SK-N-SH (cell line): ENCODE measurements at regions not wholly inside any gene's neighbourhood (a gene's known extent, or its start where the extent isn't known, plus 50 kb on each side); places are given as distances from the start of the nearest gene placed in this dataset.

ENCODE experiments used
- CTCF ChIA-PET: fragments of 300-600, 350-600 bp; formaldehyde crosslinking; extraction: SDS; loops from one replicate; lab custom pipeline; 2021; lab: Yijun Ruan, JAX
- POLR2A ChIA-PET: fragments of 350-600 bp; sonication (Branson Sonifier 250); formaldehyde crosslinking; extraction: SDS; loops from one replicate; lab custom pipeline; 2020; ENCODE audit warnings: antibody characterized with exemption, inconsistent platforms; lab: Yijun Ruan, JAX
- DNase-seq: peaks from one replicate; pipeline ENCODE4 v3.0.0; 2012
- H2AFZ ChIP-seq: fragments of 200-600 bp; sonication (generic); 2 replicates; pipeline ENCODE4 v1.8.1; 2016; ENCODE audit warnings: antibody characterized with exemption, mild to moderate bottlenecking, low read depth
- H3F3A ChIP-seq: fragments of 200-600 bp; sonication (generic); replicated peaks from 2 replicates; pipeline ENCODE3; 2016; ENCODE audit warnings: antibody characterized with exemption, mild to moderate bottlenecking; ENCODE audit not compliant: insufficient read depth
- H3K27ac ChIP-seq, 2 experiments: fragments of 200-500 bp in 1 of 2; fragments of 200-600 bp in 1 of 2; sonication (Bioruptor generic) in 1 of 2; sonication (generic), shearing (Covaris generic) in 1 of 2; 2 replicates each; pipeline versions ENCODE4 v1.5.1 to v1.6.1; 2014 to 2016; ENCODE audit warnings: low read depth in 2 of 2, inconsistent platforms in 1 of 2, low read length in 1 of 2, mild to moderate bottlenecking in 1 of 2, mixed read lengths in 1 of 2
- H3K27me3 ChIP-seq: fragments of 200-600 bp; sonication (generic), shearing (Covaris generic); 2 replicates; pipeline ENCODE4 v1.6.1; 2016; ENCODE audit warnings: mixed run types; ENCODE audit not compliant: insufficient read depth
- H3K36me3 ChIP-seq, 2 experiments: fragments of 200-500 bp in 1 of 2; fragments of 200-600 bp in 1 of 2; sonication (Bioruptor generic) in 1 of 2; sonication (generic) in 1 of 2; replicated peaks in 1 of 2; 2 replicates each; pipeline versions ENCODE3 to v1.5.1; 2014 to 2016; ENCODE audit warnings: low read length in 1 of 2, mild to moderate bottlenecking in 1 of 2; ENCODE audit not compliant: insufficient read depth in 2 of 2, control insufficient read depth in 1 of 2
- H3K4me1 ChIP-seq, 2 experiments: fragments of 200-500 bp in 1 of 2; fragments of 200-600 bp in 1 of 2; sonication (Bioruptor generic) in 1 of 2; sonication (generic), shearing (Covaris generic) in 1 of 2; 2 replicates each; pipeline versions ENCODE4 v1.5.1 to v1.6.1; 2014 to 2016; ENCODE audit warnings: low read depth in 1 of 2, low read length in 1 of 2, mixed run types in 1 of 2; ENCODE audit not compliant: insufficient read depth in 2 of 2, control insufficient read depth in 1 of 2
- H3K4me2 ChIP-seq: fragments of 200-600 bp; sonication (generic), shearing (Covaris generic); 2 replicates; pipeline ENCODE4 v1.6.1; 2017; ENCODE audit warnings: mixed run types
- H3K4me3 ChIP-seq, 2 experiments: fragments of 200-500 bp in 1 of 2; fragments of 200-600 bp in 1 of 2; sonication (Bioruptor generic) in 1 of 2; sonication (generic), shearing (Covaris generic) in 1 of 2; 2 replicates each; pipeline versions ENCODE4 v1.5.1 to v1.8.1; 2014 to 2016; ENCODE audit warnings: low read depth in 2 of 2, inconsistent platforms in 1 of 2, low read length in 1 of 2, mild to moderate bottlenecking in 1 of 2, mixed read lengths in 1 of 2, moderate library complexity in 1 of 2
- H3K79me2 ChIP-seq: fragments of 200-600 bp; sonication (generic); 2 replicates; pipeline ENCODE4 v1.8.1; 2017; ENCODE audit warnings: mild to moderate bottlenecking; ENCODE audit not compliant: insufficient read depth
- H3K9ac ChIP-seq: fragments of 200-600 bp; sonication (generic); 2 replicates; pipeline ENCODE4 v1.6.1; 2017; ENCODE audit warnings: mixed run types
- H3K9me2 ChIP-seq: fragments of 200-600 bp; sonication (generic); 2 replicates; pipeline ENCODE4 v1.6.1; 2017; ENCODE audit warnings: mixed run types
- H3K9me3 ChIP-seq: fragments of 200-600 bp; sonication (generic); 2 replicates; pipeline ENCODE4 v1.6.1; 2017; ENCODE audit warnings: mixed run types, mild to moderate bottlenecking, moderate library complexity
- H4K20me1 ChIP-seq: fragments of 200-600 bp; sonication (generic); 2 replicates; pipeline ENCODE4 v1.6.1; 2017; ENCODE audit warnings: mild to moderate bottlenecking, mixed run types; ENCODE audit not compliant: insufficient read depth
- CTCF ChIP-seq: fragments of 200-600 bp; sonication (generic); IDR thresholded peaks from 2 replicates; pipeline ENCODE4 v1.6.1; 2017; ENCODE audit warnings: antibody characterized with exemption, mild to moderate bottlenecking, moderate library complexity
- EP300 ChIP-seq, 2 experiments: IDR thresholded peaks; 2 replicates each; pipeline versions ENCODE4 v1.4.0 to v1.6.1; 2012; ENCODE audit warnings: borderline replicate concordance in 1 of 2, low read depth in 1 of 2, low read length in 1 of 2
- EZH2phosphoT487 ChIP-seq: fragments of 200-600 bp; sonication (generic); IDR thresholded peaks from 2 replicates; pipeline ENCODE4 v1.6.1; 2017; ENCODE audit warnings: low read depth, mixed run types, mild to moderate bottlenecking, antibody characterized with exemption, moderate library complexity, borderline replicate concordance
- FOXJ3 ChIP-seq: sonication (generic); formaldehyde crosslinking; IDR thresholded peaks from 2 replicates; pipeline ENCODE4 v1.5.1; 2020; ENCODE audit warnings: mild to moderate bottlenecking, missing genetic modification reagents
- GABPA ChIP-seq: IDR thresholded peaks from 2 replicates; pipeline ENCODE4 v1.4.0; 2012; ENCODE audit warnings: low read depth, mild to moderate bottlenecking
- GATA2 ChIP-seq: sonication (generic); formaldehyde crosslinking; IDR thresholded peaks from 2 replicates; pipeline ENCODE4 v1.5.0; 2020; ENCODE audit warnings: mild to moderate bottlenecking, missing genetic modification reagents
- IRF3 ChIP-seq: fragments of 150-350 bp; IDR thresholded peaks from 2 replicates; pipeline ENCODE4 v1.6.1; 2016; ENCODE audit warnings: mild to moderate bottlenecking, low read depth, low read length
- JUND ChIP-seq: IDR thresholded peaks from 2 replicates; pipeline ENCODE4 v1.4.0; 2012
- MEF2A ChIP-seq: IDR thresholded peaks from 2 replicates; pipeline ENCODE4 v1.4.0; 2012; ENCODE audit warnings: low read depth, borderline replicate concordance
- NFIC ChIP-seq: IDR thresholded peaks from 2 replicates; pipeline ENCODE4 v1.4.0; 2012; ENCODE audit warnings: borderline replicate concordance
- POLR2AphosphoS5 ChIP-seq: IDR thresholded peaks from 2 replicates; pipeline ENCODE4 v1.6.1; 2012; ENCODE audit warnings: low read depth, low read length
- RAD21 ChIP-seq: IDR thresholded peaks from 2 replicates; pipeline ENCODE4 v1.6.1; 2012; ENCODE audit warnings: mild to moderate bottlenecking, low read length
- RCOR1 ChIP-seq: fragments of 150-350 bp; IDR thresholded peaks from 2 replicates; pipeline ENCODE4 v1.6.1; 2017; ENCODE audit warnings: antibody characterized with exemption, low read length
- REST ChIP-seq: IDR thresholded peaks from 2 replicates; pipeline ENCODE4 v1.6.1; 2012; ENCODE audit warnings: mild to moderate bottlenecking, low read depth, low read length, moderate library complexity
- RFX5 ChIP-seq: IDR thresholded peaks from 2 replicates; pipeline ENCODE4 v1.6.1; 2012; ENCODE audit warnings: mild to moderate bottlenecking, improper control_type of control experiment, low read length
- RXRA ChIP-seq: IDR thresholded peaks from 2 replicates; pipeline ENCODE4 v1.4.0; 2012; ENCODE audit warnings: low read depth, mild to moderate bottlenecking, borderline replicate concordance
- SMC3 ChIP-seq: IDR thresholded peaks from 2 replicates; pipeline ENCODE4 v1.6.1; 2012; ENCODE audit warnings: low read depth, low read length, improper control_type of control experiment
- TCF12 ChIP-seq: IDR thresholded peaks from 2 replicates; pipeline ENCODE4 v1.4.0; 2012
- TEAD4 ChIP-seq: IDR thresholded peaks from 2 replicates; pipeline ENCODE4 v1.4.0; 2012; ENCODE audit warnings: mild to moderate bottlenecking, borderline replicate concordance; ENCODE audit not compliant: insufficient read depth
- USF2 ChIP-seq: fragments of 150-350 bp; IDR thresholded peaks from 2 replicates; pipeline ENCODE4 v1.6.1; 2017; ENCODE audit warnings: antibody characterized with exemption, low read length, low read depth, borderline replicate concordance
- WGBS: methylation state at CpG from one replicate; pipeline ENCODE4 v1.1.6; 2017; ENCODE audit warnings: low lambda C conversion rate; 5-methylcytosine and 5-hydroxymethylcytosine counted together

GRCh38 chr13:34363266-34363665, 545.3 kb downstream of the RFC3 start:
- ChIA-PET POLR2A (no interaction called here), CTCF (no interaction called here)
- Histone ChIP-seq H4K20me1 (no peaks in the 10 kb centered on the region), H3K4me2 (no peak overlapping the region), H3K27ac (no peak overlapping the region), H3K27me3 (no peaks in the 10 kb centered on the region), H2AFZ (no peak overlapping the region), H3K36me3 (no peaks in the 10 kb centered on the region), H3K4me1 (peaks cover 3 to 7% of the 10 kb centered on the region in 2 experiments; a peak in 1 of 4 replicates), H3K9ac (no peak overlapping the region), H3K79me2 (no peaks in the 10 kb centered on the region), H3K4me3 (no peak overlapping the region), H3K9me3 (no peaks in the 10 kb centered on the region), H3F3A (peaks cover 15% of the 10 kb centered on the region), H3K9me2 (no peaks in the 10 kb centered on the region)
- DNase-seq = no peak
- 92% methylated on average over 4 of the region's 4 CpGs for WGBS
- TF ChIP-seq EP300 (IDR thresholded peaks at IDR 0.05; ENCODE audit: borderline replicate concordance in 1 of 2, low read depth in 1 of 2, low read length in 1 of 2) = no peak
- no peak for TF ChIP-seq GABPA
- no peak for TF ChIP-seq RCOR1
- no peak for TF ChIP-seq TCF12

- Histone ChIP-seq H3K4me2 (no peak overlapping the region), H3K9ac (no peak overlapping the region), H3K27ac (no peak overlapping the region), H4K20me1 (no peaks in the 10 kb centered on the region), H3F3A (peaks cover 3% of the 10 kb centered on the region), H3K27me3 (no peaks in the 10 kb centered on the region), H2AFZ (no peak overlapping the region), H3K4me1 (peaks cover 0 to 3% of the 10 kb centered on the region in 2 experiments; a peak in 1 of 4 replicates), H3K9me2 (no peaks in the 10 kb centered on the region)
- WGBS = 83% methylated on average over 1 of the region's 1 CpG
- ChIA-PET POLR2A (no interaction called here), CTCF (interaction anchor here (1.3 kb wide), 1 partner anchor 10 kb away, joined by 3 read pairs; no protein-coding TSS in a partner anchor)
- DNase-seq = no peak
- no peak for TF ChIP-seq RFX5
- no peak for TF ChIP-seq GATA2 (CRISPR knock-in tag)
- TF ChIP-seq RXRA = no peak
- TF ChIP-seq NFIC = no peak
- no peak for TF ChIP-seq CTCF
- no peak for TF ChIP-seq SMC3
- no peak for TF ChIP-seq RCOR1
- TF ChIP-seq GABPA = no peak
- TF ChIP-seq RAD21 = no peak
- no peak for TF ChIP-seq EZH2phosphoT487
- TF ChIP-seq MEF2A = no peak
- TF ChIP-seq TEAD4 = no peak
- no peak for TF ChIP-seq TCF12
- TF ChIP-seq REST = no peak
- no peak for TF ChIP-seq IRF3
- no peak for TF ChIP-seq JUND
- no peak for TF ChIP-seq POLR2AphosphoS5
- no peak for TF ChIP-seq USF2
- no peak for TF ChIP-seq FOXJ3 (CRISPR knock-in tag)
- TF ChIP-seq, all 33 proteins: peak for 0
- Histone ChIP-seq H3K36me3 (no peaks in the 10 kb centered on the region), H3K4me3 (no peak overlapping the region), H3K9me3 (no peaks in the 10 kb centered on the region), H3K79me2 (no peaks in the 10 kb centered on the region)
Measured at GRCh38 chr13:34364633-34365032, 546.7 kb downstream of the RFC3 start.
